ENCODE measurements at regions not wholly inside any gene's neighbourhood (a gene's known extent, or its start where the extent isn't known, plus 50 kb on each side); places are given as distances from the start of the nearest gene placed in this dataset.

GRCh38 chr5:93209476-93209875 lies 371.5 kb downstream of the NR2F1-AS1 start:
- TF ChIP-seq, protein P1, sequence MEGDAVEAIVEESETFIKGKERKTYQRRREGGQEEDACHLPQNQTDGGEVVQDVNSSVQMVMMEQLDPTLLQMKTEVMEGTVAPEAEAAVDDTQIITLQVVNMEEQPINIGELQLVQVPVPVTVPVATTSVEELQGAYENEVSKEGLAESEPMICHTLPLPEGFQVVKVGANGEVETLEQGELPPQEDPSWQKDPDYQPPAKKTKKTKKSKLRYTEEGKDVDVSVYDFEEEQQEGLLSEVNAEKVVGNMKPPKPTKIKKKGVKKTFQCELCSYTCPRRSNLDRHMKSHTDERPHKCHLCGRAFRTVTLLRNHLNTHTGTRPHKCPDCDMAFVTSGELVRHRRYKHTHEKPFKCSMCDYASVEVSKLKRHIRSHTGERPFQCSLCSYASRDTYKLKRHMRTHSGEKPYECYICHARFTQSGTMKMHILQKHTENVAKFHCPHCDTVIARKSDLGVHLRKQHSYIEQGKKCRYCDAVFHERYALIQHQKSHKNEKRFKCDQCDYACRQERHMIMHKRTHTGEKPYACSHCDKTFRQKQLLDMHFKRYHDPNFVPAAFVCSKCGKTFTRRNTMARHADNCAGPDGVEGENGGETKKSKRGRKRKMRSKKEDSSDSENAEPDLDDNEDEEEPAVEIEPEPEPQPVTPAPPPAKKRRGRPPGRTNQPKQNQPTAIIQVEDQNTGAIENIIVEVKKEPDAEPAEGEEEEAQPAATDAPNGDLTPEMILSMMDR (IDR thresholded peaks at IDR 0.05), result no peak
- TF ChIP-seq SP1 (CRISPR knock-in tag; conservative IDR thresholded peaks at IDR 0.05) (no peak), JUN (CRISPR knock-in tag; IDR thresholded peaks at IDR 0.05) (no peak), ZNF532 (CRISPR knock-in tag; IDR thresholded peaks at IDR 0.05; ENCODE audit: borderline replicate concordance) (no peak), IRF1 (CRISPR knock-in tag; IDR thresholded peaks at IDR 0.05) (no peak), ATF3 (CRISPR knock-in tag; conservative IDR thresholded peaks at IDR 0.05) (no peak), HMGA2 (CRISPR knock-in tag; IDR thresholded peaks at IDR 0.05) (no peak)
- TF ChIP-seq, protein P2, sequence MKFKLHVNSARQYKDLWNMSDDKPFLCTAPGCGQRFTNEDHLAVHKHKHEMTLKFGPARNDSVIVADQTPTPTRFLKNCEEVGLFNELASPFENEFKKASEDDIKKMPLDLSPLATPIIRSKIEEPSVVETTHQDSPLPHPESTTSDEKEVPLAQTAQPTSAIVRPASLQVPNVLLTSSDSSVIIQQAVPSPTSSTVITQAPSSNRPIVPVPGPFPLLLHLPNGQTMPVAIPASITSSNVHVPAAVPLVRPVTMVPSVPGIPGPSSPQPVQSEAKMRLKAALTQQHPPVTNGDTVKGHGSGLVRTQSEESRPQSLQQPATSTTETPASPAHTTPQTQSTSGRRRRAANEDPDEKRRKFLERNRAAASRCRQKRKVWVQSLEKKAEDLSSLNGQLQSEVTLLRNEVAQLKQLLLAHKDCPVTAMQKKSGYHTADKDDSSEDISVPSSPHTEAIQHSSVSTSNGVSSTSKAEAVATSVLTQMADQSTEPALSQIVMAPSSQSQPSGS (CRISPR knock-in tag; IDR thresholded peaks at IDR 0.05; ENCODE audit: borderline replicate concordance, low read depth), result no peak
